Lung microvascular endothelial cell (primary cell): ENCODE measurements at regions not wholly inside any gene's neighbourhood (a gene's known extent, or its start where the extent isn't known, plus 50 kb on each side); places are given as distances from the start of the nearest gene placed in this dataset.

Source experiments
- DNase-seq, 2 donors: peaks; one replicate each; pipeline versions ENCODE4 v3.0.0 to v3.0.0-alpha.2; 2010; ENCODE audit warnings: low read depth in 2 of 2

DNA sequence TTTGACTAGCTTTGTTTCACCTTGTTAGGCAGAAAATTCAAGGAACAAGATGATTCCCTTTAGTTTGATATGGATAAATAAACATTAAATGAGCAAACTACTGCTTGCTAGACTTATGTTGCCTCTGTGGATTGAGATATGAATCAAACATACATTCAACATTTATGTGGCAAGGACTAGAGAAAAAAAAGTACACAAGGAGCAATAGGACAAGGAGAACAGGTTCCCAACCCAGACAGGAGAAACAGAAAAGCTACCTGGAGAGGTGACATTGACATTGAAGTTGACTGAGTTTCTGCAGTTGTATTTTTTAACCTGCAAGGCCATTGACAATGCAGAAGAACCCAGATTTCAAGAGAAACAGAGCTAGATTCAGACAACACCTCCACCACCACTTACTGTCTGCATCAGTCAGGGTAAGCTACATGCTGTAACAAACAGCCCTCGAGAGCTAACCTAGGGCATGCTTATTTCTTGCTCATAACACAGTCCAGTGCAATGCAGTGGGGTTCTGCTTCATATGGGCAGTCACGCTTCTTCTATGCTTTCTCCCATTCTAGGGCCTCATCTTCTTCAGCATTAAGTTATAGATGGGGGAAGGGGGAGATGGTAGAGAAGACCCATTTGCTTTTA lies 180.9 kb upstream of the LYZL1 start:
- no peak for DNase-seq

DNA sequence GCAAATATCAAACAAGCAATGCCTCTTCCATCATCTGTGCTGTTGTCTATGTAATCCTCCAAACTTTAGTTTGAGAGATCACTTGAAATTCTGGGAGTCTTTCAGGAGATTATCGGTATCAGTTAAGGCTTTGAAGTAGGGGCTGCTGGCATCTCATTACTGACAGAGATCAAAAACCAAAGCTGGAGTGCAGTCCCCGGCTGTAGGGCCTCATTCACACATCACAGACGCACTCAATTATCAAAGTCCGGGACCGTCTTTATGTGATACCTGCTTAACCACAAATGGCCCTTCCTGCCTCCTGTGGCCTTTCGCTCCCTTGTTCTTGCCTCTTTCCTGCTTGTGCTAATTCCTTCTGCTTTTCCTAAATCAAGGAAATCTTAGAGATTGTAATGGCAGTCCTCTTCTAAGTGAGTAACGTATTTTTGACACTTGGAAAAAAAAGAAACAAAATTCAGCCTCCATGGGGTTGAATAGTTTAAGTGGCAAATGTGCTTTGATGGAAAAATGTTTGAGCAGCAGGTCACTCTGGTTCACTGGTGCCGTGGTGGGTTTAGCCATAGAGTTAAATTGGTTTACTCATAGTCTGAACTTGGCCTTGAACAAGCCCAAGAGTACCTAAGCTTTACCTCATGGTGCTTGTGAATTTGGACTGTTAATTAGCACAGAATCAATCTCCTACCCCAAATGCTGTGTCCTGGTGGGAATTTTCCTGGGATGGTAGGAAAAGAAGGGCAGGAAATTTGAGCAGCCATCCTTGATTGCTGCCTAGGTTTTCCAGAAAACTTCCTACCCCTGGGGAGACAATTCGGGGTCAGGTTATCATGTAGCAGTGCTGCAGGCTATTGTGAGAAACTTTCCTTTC lies 178.9 kb upstream of the LYZL1 start:
- DNase-seq = no peak

DNA sequence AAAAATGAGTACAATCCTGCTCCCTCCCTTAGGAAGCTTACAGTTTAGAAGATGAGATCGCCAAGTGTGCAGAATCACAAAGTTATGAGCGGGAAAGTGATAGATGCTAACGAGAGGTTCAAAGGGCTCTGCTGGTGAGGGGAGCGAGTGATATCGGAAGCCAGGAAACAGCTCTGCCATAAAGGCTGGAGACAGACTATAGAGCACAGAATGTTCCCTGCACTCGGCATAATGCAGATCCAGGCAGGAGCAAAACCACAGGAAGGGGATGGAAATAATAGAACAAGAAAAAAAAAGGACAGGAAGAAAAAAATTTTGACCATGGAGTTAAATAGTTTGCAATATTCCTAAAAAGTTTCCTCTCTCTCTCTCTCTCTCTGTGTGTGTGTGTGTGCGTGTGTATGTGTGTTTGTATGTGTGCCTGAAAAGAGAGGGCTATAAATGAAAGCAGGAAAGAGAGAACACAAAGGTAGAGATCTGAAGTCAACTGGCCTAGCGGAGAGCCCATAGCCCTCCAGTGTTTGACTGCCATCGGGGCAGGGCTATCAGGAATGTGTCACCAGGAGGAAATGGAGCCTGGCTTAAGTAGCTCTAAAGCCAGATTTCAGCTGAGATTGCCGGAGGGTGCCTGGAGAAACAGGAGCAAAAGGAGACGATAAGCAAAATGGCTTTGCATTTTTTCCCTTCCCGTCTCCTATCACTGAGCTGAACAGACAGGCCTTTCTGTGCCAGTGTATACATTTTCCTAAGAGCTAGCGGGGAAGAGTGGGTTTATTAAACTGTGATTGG lies 175.8 kb upstream of the LYZL1 start:
- DNase-seq = peak in 1 of 2 donors; percentile 17

DNA sequence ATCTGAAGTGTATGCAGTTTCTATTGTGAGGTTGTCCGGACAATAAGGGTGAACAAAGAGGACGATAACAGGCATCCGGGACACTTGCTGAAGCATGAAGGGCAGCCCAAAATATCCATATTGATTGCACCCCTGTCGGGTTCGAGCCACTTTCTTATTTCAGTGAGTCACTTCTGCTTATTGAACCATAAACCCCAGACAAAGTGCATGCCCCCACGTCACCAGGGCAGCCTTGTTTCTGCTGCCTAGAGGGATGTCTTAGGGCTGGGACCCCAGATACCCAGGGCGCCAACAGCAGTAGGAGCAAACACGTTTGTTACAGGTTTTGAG lies 175.3 kb upstream of the LYZL1 start:
- DNase-seq = no peak

DNA sequence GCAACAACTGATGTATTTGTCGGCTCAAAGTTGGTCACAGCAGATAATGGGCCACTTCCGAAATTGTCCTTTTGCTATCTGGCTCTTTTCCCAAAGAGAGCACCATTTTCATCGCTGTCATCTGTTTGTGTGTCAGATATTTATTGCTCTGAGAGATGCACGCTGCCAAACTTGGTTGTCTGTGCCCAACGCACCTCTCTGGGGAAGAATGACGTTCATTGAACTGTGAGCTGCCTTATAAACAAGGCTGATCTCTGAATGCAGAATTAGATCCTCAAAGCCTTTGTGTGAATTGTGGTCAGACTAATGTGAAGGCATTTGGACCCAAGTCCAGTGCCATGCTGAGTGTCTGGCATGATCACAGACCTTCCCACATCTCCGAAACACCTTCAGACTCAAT lies 174.7 kb upstream of the LYZL1 start:
- DNase-seq = no peak

DNA sequence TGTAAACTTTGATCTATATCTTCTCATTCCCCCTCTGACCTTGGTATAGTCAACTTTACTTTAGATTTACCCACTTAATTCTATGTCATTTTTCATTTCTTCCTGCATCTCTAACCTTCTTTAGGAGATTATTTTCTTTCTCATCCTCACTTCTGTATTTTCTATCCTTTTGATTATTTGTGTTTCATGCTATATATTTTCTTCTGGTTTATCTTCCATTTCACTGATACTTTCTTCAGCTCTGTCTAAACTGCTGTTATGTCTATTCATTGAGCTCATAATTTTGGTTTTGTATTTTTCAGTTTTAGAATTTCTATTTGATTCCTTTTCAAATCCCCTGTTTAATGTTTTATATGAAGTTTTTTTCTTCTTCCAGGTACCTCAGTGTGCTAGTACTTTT lies 171.1 kb upstream of the LYZL1 start:
- DNase-seq = no peak

DNA sequence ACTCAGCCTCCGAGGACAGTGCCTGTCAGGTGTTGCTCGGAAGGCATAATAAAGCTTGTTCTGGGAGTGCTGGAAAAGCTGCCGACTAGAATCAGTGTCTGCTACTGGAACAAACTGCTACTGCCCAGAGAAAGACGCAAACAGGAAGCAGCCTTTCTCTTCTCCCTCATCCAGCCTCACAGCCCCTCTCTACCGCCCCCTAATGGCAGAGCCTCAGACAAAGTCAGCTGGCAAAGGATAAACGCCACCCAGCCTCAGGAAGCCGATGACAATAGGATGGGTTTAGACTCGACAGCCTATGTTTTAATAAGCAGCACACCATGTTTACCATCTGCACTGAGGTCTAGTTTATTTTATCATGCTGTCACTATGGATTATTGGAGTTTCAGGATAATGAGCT lies 169.5 kb upstream of the LYZL1 start:
- DNase-seq = peak; percentile 23 to 57

DNA sequence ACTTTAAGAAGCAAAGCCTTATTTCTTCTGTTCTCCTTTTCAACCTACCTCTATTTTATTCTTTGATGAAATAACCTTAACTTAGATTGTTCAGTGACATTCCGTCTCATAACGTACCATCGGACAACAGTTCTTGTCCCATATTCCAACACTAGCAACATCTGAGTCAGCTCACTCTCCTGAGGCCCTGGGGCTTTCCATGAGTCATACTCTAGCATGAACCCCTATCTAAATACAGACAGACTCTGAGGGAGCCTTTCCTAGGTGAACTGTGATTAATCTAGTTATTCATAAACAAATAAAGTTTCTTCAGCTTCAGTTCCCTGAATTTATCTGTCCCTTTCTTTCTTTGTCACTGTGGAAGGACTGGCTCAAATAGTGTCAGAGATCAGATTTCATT lies 168.7 kb upstream of the LYZL1 start:
- no peak for DNase-seq

DNA sequence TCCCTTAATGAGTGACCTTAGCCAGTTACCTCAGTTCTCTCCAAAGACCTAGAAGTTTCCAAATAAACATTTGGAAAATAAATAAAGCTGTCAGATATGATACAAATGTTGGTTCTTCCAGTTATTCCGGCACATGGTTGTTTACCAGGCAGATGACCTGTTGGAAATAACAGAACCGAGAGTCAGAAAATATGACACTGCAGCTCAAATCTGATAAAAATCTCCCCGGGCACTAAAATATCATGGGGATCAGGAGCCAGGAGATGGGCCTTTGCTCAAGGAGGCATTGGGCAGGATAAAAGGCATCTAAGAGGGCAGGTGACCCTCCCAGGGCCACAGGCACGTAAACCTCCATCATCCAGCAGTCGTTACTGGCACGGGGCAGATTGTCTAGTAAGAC lies 164.0 kb upstream of the LYZL1 start:
- no peak for DNase-seq

DNA sequence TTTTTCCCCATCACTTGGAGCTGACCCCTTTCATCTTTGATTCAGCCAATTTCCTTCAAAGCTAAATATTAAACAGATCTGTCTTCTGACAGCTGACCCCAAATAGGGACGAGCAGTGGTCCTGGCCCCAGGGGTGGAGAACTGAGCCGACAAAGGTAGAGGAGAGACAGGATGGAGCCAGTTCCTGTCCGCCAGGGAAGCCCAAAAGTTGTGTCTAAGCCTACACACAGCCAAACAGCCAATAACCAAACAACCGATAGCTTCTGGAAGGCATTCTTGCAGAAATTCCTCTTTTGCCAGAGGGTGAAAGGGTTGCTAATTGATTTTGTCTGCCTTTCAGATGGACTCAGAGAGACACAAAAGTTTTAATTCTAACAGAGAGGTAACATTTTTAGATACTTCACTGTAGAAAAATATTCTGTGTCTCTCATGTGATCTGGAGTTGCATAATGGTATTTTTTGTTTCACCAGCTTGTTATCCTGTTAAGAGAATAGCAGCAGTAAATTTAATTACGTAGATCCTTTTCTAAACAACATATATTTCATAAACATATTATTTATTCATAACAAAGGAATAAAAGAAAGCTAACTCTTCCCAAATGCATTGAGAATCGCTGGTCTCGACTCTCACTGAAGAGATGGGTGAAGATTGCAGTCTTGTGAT lies 161.7 kb upstream of the LYZL1 start:
- no peak for DNase-seq

DNA sequence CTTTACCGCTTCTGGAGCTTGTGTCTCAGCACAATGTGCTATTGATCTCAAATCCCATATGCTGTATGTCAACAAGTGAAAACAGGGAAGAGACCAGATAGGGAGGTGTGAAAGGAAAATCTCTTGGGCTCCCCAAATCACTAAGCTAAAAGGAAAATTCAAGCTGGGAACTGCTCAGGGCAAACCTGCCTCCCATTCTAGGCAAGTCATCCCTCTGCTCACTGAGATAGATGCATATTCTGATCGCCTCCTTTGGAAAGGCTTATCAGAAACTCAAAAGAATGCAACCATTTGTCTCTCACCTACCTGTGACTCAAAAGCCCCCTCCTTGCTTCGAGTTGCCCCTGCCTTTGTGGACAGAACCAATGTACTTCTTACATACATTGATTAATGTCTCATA lies 161.1 kb upstream of the LYZL1 start:
- no peak for DNase-seq

DNA sequence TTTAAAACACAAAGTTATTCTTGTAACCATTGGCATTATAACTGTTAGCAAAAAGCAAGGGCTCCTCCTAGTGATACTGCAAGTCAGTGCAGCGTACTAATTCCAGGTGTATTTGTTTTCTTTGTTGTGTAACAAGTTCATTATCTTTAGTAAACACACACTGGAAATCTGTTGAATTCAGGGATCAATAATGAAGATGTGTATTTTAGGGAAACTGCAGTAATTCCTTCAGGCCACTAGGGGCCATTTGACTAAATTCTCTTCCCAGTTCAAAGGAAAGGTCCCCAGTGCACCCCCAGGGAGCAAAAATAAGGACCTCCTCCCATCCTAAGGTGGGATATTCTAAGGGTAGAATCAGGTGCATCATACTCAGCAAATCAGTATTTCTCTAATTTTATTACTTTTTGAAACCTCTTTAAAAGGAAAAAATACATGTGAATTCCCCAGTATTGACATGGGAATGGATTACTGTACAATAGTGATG lies 158.6 kb upstream of the LYZL1 start:
- DNase-seq = peak; percentile 17 to 50

DNA sequence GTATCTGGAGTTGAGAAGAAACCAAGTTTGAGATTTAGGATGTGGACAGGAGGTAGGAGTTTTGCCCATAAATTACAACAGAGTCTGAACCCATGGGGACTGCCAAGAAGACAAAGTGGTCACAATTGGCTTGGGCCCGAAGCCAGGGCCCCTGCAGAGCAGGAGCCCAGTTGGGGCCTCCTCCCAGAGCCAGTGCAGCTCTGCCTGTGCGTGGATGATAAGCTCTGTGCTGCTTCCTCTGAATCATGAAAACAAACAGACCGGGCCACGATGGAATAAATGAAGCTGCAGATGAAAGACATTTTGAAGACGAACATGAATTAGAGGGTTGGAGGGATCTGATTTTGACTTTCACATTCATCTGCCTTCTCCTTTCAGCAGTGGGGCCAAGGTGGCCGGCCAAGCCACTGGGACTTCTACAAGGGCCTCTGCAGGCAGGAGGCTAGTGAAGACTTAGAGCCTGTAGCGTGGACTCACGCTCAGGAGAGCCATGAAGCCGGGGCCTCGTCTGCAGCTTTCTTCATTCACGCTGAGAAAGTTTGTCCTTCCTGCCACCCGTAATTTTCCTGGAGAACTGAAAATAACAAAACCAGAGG lies 156.8 kb upstream of the LYZL1 start:
- DNase-seq = peak; percentile 26 to 87

DNA sequence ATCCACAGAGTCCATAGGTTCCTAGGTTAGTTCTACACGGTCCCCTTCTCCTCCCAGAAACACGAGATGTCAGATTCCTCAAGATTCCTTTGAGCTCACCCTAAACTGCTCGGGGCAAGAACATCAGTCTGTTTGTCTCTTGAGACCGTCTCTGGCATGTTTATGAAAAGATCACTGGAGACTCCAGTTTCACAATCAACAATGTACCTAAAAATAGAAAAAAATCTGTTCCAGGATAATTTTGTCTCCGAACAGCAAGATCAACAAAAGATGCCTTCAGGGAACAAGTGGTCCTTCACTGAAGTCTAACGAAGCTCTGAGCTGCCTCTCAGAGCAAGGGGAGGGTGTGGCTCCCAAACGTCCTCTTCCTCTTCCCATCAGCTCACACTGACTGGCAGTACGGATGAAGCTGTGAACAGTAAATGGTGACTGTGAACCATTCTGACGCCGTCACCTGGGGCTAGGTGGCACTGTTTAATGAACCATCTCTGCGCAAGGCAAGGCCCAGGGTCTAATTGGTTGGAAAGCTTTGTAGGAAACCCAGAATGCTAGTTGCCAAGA lies 156.2 kb upstream of the LYZL1 start:
- DNase-seq = peak in 1 of 2 donors; percentile 36

DNA sequence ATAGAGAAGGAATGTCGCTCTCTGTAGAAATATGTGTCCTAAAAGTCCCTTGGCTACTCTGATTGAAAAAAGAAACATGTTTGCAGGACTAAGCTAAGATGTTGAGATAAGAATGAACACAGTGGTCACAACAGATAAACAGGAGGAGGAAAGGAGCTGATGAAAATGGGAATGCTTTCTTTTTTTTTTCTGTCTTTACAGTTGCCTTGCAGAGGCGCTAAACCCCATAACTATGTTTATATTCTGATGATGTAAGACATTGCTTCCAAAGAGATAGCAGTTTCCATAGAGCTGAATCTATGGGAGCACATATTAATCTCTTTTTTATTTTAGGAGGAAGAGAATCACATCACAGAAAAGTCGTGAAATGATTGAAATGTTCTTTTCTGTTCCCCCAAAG lies 153.5 kb upstream of the LYZL1 start:
- DNase-seq = no peak

DNA sequence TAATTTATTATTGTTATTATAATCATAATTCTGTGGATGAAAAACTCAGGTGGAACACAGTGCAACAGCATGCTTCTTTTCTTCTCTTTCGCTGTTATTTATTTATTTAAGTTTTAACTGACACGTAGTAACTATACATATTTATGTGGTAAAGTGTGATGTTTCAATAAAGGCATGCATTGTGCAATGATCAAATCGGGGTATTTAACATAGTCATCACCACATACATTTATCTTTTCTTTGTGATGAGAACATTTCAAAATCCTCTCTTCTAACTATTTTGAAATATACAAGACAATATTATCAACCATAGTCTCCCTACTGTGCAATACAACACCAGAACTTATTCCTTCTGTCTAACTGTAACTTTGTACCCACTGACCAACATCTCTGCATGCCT lies 152.5 kb upstream of the LYZL1 start:
- DNase-seq = no peak

DNA sequence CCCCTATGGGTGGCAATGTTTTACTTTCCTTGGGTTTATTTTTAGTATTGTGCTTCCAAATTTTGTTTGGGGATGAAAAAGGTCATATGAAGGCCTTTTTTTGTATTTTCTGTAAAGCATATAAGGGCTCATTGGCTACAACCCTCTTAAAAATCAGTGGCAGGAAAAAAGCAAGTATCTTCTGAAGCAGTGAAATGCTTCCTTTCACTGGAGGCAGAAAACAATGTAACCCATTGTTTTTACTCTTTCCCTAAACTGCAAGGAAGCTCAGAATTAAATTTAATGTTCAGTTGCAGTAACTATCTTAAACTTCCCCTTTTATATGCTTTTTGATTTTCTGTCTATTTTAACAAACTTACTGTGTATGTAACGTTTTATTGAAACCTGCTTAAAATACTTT lies 148.7 kb upstream of the LYZL1 start:
- no peak for DNase-seq

DNA sequence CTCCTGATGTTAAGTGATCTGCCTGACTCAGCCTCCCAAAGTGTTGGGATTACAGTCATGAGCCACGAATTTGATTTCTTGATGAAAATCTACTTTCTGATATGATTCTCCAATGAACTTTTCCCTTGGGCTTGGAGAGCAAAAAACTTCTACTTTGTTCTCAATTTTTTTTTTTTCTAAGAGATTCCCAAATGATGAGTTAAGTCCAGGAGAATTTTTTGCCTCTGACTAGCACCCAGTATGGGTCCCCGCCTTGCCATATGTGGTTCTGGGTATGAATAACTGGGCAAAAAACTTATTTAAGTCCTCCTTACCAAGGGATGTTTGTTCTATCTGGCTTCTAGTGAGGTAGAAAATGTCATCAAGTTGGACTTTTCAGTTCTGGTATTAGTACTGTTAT lies 147.9 kb upstream of the LYZL1 start:
- peak in 1 of 2 donors; percentile 6 for DNase-seq

DNA sequence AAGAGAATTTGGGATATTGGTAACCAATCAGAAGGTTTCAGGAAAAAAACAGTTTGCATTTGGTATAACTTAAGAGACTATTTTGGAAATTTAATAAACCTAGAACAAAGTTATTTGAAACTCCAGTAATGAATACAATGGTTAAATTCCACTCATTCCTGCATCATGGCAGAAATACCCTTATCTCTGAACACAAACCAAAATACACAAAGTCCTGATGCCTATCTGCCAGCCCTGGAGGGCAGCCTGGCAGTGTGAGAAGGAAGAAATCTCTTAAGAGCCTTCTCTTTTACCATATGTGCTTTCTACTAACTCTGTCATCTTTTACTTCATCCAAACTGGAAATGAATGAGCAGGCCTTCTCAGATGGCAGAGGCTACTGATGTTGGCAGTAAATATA lies 147.1 kb upstream of the LYZL1 start:
- peak in 1 of 2 donors; percentile 39 for DNase-seq

DNA sequence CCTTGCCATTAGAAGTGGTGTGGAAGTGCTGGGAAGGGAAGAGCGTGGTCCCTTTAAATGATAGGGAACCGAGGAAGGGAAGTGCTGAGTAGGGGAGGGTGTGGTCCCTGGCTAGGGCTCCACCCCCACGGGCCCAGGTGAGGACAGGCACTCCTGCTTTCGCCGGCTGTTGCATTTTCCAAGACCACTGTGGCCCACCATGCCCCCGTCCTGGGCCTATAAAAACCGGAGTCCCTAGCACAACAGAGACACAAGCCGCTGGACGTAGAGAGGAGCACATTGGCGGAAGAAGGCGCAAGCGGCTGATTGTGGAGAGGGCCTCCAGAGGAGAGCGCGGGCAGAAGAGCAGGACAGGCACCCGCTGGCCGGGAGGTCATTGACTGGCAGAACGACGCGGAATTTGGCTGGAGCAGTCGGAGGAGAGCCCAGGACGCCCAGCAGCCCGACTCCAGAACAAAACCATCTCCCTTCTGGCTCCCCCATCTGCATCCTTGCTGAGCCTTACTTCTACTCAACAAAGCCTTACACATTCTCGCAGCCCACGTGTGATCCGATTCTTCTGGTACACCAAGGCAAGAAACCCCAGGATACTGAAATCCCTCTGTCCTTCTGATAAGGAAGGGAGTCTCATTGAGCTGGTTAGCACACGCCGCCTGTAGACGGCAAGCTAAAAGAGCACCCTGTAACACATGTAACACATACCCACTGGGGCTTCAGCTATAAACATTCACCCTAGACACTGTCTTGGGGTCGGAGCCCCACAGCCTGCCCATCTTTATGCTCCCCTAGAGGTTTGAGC lies 146.2 kb upstream of the LYZL1 start:
- DNase-seq = peak in 1 of 2 donors; percentile 20
